Peyer's patch (tissue), 4 donors: ENCODE measurements at regions not wholly inside any gene's neighbourhood (a gene's known extent, or its start where the extent isn't known, plus 50 kb on each side); places are given as distances from the start of the nearest gene placed in this dataset.

Experiments used
- CTCF ChIP-seq, 6 experiments: fragments of 450-650 bp in 4 of 6; fragments of 200-600 bp in 2 of 6; sonication (generic) in 1 of 6; IDR thresholded peaks; one replicate each; pipeline ENCODE4 v1.5.1; 2017 to 2019; ENCODE audit warnings: antibody characterized with exemption in 6 of 6, mild to moderate bottlenecking in 3 of 6, moderate library complexity in 1 of 6
- POLR2A ChIP-seq, 2 donors: fragments of 450-650 bp; IDR thresholded peaks; one replicate each; pipeline ENCODE4 v1.5.1; 2017; ENCODE audit warnings: antibody characterized with exemption in 2 of 2, mild to moderate bottlenecking in 2 of 2, moderate library complexity in 2 of 2

- TF ChIP-seq CTCF (IDR thresholded peaks at IDR 0.05): no peak
- TF ChIP-seq POLR2A (IDR thresholded peaks at IDR 0.05): no peak
Measured at GRCh38 chrY:16454799-16455198, 1425.2 kb downstream of the CDY2B start.
